ENCODE measurements at regions not wholly inside any gene's neighbourhood (a gene's known extent, or its start where the extent isn't known, plus 50 kb on each side); places are given as distances from the start of the nearest gene placed in this dataset.

- H3K4me2 ChIP-seq (ENCODE audit: control insufficient read depth, extremely low read depth, insufficient read depth, low read depth, low read length): no peak overlapping the region
- FAIRE-seq: no peak
Measured at GRCh38 chr6:167744681-167745669, 81.7 kb upstream of the AFDN start.

DNA sequence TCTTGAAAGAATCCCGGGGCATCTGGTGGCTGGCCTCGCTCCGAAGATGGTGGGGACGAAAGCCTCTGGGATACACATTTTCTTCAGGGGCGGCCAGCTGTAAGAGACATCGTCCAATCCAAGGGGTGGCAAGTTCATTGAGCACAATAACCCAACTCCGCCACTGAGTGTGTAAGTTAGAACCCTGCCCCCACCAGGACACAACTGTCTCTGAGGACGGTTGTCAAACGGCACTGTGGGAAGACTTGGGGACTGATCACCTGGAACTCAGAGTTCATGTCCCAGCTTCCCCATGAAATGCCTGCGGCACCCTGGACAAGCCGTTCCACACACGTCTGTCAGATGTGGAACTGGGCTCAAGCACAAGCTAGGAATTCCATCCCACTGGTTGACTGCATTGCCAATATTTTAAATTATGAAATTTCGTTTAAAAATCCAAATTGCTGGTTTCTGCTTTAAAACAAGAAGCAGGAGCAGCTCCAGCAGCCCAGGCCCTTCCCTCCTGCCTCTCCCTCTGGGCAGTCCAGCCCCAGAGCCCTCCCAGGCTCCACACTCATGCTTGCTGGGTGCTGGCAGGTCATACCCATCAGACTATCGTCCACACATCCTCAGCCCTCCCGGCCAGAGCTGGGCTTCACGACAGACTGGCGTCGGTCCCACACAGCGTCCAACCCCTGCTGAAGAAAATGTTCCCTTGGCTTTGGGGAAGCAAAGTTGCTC is 80.9 kb upstream of the AFDN start:
- TF ChIP-seq EZH2 (IDR thresholded peaks at IDR 0.05; ENCODE audit: low read length) (no peak), CTCF (optimal IDR thresholded peaks at IDR 0.05 in 1 of 3, IDR thresholded peaks at IDR 0.05 in 1 of 3, conservative IDR thresholded peaks at IDR 0.05 in 1 of 3; ENCODE audit: extremely low read depth in 1 of 3, insufficient read depth in 2 of 3, low read length in 3 of 3) (no peak)
- no peaks in the 10 kb centered on the region for H4K20me1 ChIP-seq (ENCODE audit: control insufficient read depth, extremely low read depth, insufficient read depth, low read length)
- dilution Hi-C loops (cut with MboI; ENCODE audit: extremely low pct_ligation_motif_present, low sequenced_read_pairs): no loop called here
- no peak overlapping the region for H2AFZ ChIP-seq (ENCODE audit: control insufficient read depth, low read length)
- no peak overlapping the region for H3K27ac ChIP-seq (ENCODE audit: control insufficient read depth, insufficient read depth, low read length)
- no peak overlapping the region for H3K9ac ChIP-seq (ENCODE audit: control insufficient read depth, extremely low read depth, insufficient read depth, low read length)
- H3K4me2 ChIP-seq (ENCODE audit: control insufficient read depth, extremely low read depth, insufficient read depth, low read depth, low read length): no peak overlapping the region
- H3K79me2 ChIP-seq (ENCODE audit: control insufficient read depth, insufficient read depth, low read length): no peaks in the 10 kb centered on the region
- H3K27me3 ChIP-seq (ENCODE audit: control insufficient read depth, extremely low read depth, insufficient read depth, low read length): no peaks in the 10 kb centered on the region
- no peaks in the 10 kb centered on the region for H3K36me3 ChIP-seq (ENCODE audit: control insufficient read depth in 2 of 2, extremely low read depth in 1 of 2, insufficient read depth in 2 of 2, low read length in 2 of 2)
- H3K4me1 ChIP-seq (ENCODE audit: control insufficient read depth, extremely low read depth, insufficient read depth, low read length): no peaks in the 10 kb centered on the region
- DNase-seq (ENCODE audit: low read depth, low spot score) (no peak), FAIRE-seq (no peak)
- H3K9me3 ChIP-seq (ENCODE audit: control insufficient read depth, low read depth, low read length): no peaks in the 10 kb centered on the region
- no peaks in the 10 kb centered on the region for H3K9me1 ChIP-seq (ENCODE audit: control insufficient read depth, extremely low read depth, insufficient read depth, low read length)
- H3K4me3 ChIP-seq (ENCODE audit: control insufficient read depth in 2 of 3, extremely low read depth in 1 of 3, insufficient read depth in 2 of 3, low read depth in 1 of 3, low read length in 3 of 3): no peak overlapping the region

More at GRCh38 chr6:167744681-167745669, 81.7 kb upstream of the AFDN start:
- TF ChIP-seq CTCF (optimal IDR thresholded peaks at IDR 0.05 in 1 of 3, IDR thresholded peaks at IDR 0.05 in 1 of 3, conservative IDR thresholded peaks at IDR 0.05 in 1 of 3; ENCODE audit: extremely low read depth in 1 of 3, insufficient read depth in 2 of 3, low read length in 3 of 3): no peak
- no peak for TF ChIP-seq EZH2 (IDR thresholded peaks at IDR 0.05; ENCODE audit: low read length)
- Histone ChIP-seq H4K20me1 (ENCODE audit: control insufficient read depth, extremely low read depth, insufficient read depth, low read length) (no peaks in the 10 kb centered on the region), H3K9me1 (ENCODE audit: control insufficient read depth, extremely low read depth, insufficient read depth, low read length) (no peaks in the 10 kb centered on the region), H3K27me3 (ENCODE audit: control insufficient read depth, extremely low read depth, insufficient read depth, low read length) (no peaks in the 10 kb centered on the region), H3K9ac (ENCODE audit: control insufficient read depth, extremely low read depth, insufficient read depth, low read length) (no peak overlapping the region), H3K9me3 (ENCODE audit: control insufficient read depth, low read depth, low read length) (no peaks in the 10 kb centered on the region), H3K4me3 (ENCODE audit: control insufficient read depth in 2 of 3, extremely low read depth in 1 of 3, insufficient read depth in 2 of 3, low read depth in 1 of 3, low read length in 3 of 3) (no peak overlapping the region), H2AFZ (ENCODE audit: control insufficient read depth, low read length) (no peak overlapping the region), H3K36me3 (ENCODE audit: control insufficient read depth in 2 of 2, extremely low read depth in 1 of 2, insufficient read depth in 2 of 2, low read length in 2 of 2) (no peaks in the 10 kb centered on the region), H3K4me1 (ENCODE audit: control insufficient read depth, extremely low read depth, insufficient read depth, low read length) (no peaks in the 10 kb centered on the region), H3K27ac (ENCODE audit: control insufficient read depth, insufficient read depth, low read length) (no peak overlapping the region), H3K79me2 (ENCODE audit: control insufficient read depth, insufficient read depth, low read length) (no peaks in the 10 kb centered on the region)
- dilution Hi-C loops (cut with MboI; ENCODE audit: extremely low pct_ligation_motif_present, low sequenced_read_pairs): no loop called here
- DNase-seq (ENCODE audit: low read depth, low spot score): no peak

Measured in keratinocyte (primary cell).